ENCODE measurements at regions not wholly inside any gene's neighbourhood (a gene's known extent, or its start where the extent isn't known, plus 50 kb on each side); places are given as distances from the start of the nearest gene placed in this dataset.
A peak's percentile ranks its signal among the peaks of the same experiment; 100 is the strongest.

GRCh38 chr14:54314365-54315104 lies 82.3 kb upstream of the CDKN3 start:
- DNase-seq = no peak

GRCh38 chr14:54316652-54317051 lies 80.2 kb upstream of the CDKN3 start:
- no peak for DNase-seq

- no peak for DNase-seq
Observed at GRCh38 chr14:54317391-54317790, 79.4 kb upstream of the CDKN3 start.

- DNase-seq = no peak
Observed at GRCh38 chr14:54322246-54322645, 74.6 kb upstream of the CDKN3 start.

- DNase-seq = no peak
Observed at GRCh38 chr14:54322701-54323337, 74.0 kb upstream of the CDKN3 start.

- DNase-seq = no peak
Observed at GRCh38 chr14:54325766-54326165, 71.0 kb upstream of the CDKN3 start.

- peak in 1 of 2 donors; percentile 24 for DNase-seq
Observed at GRCh38 chr14:54329082-54329695, 67.6 kb upstream of the CDKN3 start.

- no peak for DNase-seq
Observed at GRCh38 chr14:54330876-54331275, 65.9 kb upstream of the CDKN3 start.

- DNase-seq = no peak
Observed at GRCh38 chr14:54331516-54331915, 65.3 kb upstream of the CDKN3 start.

- DNase-seq = no peak
Observed at GRCh38 chr14:54332490-54332889, 64.3 kb upstream of the CDKN3 start.

- no peak for DNase-seq
Observed at GRCh38 chr14:54333511-54333910, 63.3 kb upstream of the CDKN3 start.

GRCh38 chr14:54335569-54336155 lies 61.1 kb upstream of the CDKN3 start:
- DNase-seq = no peak

- no peak for DNase-seq
Observed at GRCh38 chr14:54337314-54337713, 59.5 kb upstream of the CDKN3 start.

GRCh38 chr14:54338696-54339317 lies 58.0 kb upstream of the CDKN3 start:
- no peak for DNase-seq

GRCh38 chr14:54339771-54340170 lies 57.0 kb upstream of the CDKN3 start:
- no peak for DNase-seq

- DNase-seq = no peak
Observed at GRCh38 chr14:54342806-54343205, 54.0 kb upstream of the CDKN3 start.

- no peak for DNase-seq
Observed at GRCh38 chr14:54343272-54344121, 53.3 kb upstream of the CDKN3 start.

GRCh38 chr14:54344445-54344844 lies 52.4 kb upstream of the CDKN3 start:
- DNase-seq = no peak

- DNase-seq = no peak
Observed at GRCh38 chr14:54346257-54346656, 50.5 kb upstream of the CDKN3 start.

Data from inflammatory macrophage (primary cell).